Left renal cortex interstitium (tissue), 4 donors: ENCODE measurements at regions not wholly inside any gene's neighbourhood (a gene's known extent, or its start where the extent isn't known, plus 50 kb on each side); places are given as distances from the start of the nearest gene placed in this dataset.

Experiments used
- DNase-seq, 4 donors: peaks; one replicate each; pipeline ENCODE4 v3.0.0-alpha.2; 2013; ENCODE audit warnings: low read depth in 4 of 4, low spot score in 2 of 4, missing footprints in 1 of 4

GRCh38 chr9:134986957-134987356, 69.2 kb upstream of the FCN1 start:
- DNase-seq: no peak

- no peak for DNase-seq
Measured at GRCh38 chr9:134987376-134987775, 69.7 kb upstream of the FCN1 start.

- DNase-seq: no peak
Measured at GRCh38 chr9:134987906-134988700, 70.4 kb upstream of the FCN1 start.

GRCh38 chr9:134988706-134989105, 71.0 kb upstream of the FCN1 start:
- no peak for DNase-seq

DNA sequence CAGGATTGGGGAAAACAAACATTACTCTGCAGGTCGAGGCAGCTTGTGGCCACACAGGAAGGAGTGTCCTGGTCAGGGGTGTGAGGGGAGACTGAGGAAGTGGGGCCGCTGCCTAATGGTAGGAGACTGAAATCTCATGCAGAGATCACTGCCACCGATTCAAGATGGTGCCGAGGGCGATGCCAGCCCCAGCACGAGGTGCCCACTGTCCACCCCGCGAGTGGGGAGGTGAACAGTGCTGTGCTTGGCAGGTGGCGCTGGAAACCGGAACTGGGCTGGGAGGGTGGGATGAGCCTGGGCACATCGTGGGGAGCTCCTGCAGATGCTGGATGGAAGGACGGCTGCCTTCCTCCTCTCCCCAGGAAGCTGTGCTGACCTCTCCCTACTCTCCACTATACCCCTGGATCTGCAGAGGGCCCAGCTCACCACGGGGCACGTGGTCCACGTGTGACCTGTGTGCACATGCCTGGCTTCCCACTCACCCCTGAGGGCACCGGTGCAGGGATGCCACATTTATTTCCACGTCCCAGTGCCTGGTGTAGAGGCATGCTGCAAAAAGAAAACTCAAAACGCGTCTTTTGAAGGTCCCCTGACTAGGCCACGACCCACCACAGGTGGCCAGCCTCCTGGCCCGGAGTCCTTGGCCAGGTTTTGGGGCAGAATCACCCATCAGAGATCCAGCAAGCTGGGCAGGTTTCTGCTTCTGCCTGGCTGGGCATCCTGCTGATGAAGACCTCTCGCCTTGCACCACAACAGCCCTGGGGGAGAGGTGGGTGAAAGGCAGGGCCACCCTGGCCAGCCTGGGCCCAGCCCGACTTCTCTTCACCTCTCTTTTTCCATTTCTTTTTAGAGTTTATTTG, 71.7 kb upstream of the FCN1 start:
- DNase-seq: no peak

DNA sequence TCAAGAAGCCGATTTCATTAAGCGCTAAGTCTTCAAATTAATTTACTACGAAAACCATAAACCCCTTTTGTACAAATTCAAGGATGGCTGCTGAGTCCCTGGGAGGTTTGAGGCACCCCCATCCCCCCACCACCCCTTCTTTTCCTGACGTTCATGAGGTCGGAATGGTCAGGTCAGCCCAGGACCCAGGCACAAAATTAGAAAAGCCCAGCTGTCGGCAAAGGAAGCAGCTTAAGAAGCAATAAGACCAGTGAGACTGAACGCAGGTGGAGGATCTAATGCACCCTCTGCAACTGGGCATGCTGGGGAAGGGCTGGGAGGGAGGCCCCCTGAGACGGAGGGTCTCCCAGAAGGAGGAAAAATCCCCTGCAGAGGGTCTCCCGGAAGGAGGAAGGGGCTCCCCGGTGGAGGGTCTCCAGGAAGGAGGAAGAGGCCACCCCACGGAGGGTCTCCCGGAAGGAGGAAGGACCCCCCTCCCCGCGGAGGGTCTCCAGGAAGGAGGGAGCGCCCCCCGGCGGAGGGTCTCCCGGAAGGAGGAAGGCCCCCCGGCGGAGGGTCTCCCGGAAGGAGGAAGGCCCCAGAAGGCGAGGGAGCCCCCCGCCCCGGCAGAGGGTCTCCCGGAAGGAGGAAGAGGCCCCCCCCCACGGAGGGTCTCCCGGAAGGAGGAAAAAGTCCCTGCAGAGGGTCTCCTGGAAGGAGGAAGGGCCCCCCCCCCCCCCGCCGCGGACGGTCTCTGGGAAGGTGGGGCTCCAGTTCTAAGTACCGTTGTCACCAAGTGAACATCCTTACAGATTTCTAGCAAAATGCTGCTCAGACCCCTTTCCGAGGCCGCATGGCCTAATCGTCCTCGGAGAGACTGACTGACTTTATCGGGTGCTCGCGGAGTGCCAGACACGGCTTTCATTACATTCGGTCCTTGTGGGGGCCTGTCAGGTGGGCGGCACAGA, 74.4 kb upstream of the FCN1 start:
- DNase-seq: no peak

GRCh38 chr9:134992755-134993124, 75.0 kb upstream of the FCN1 start:
- DNase-seq: peak in 2 of 4 donors; percentile 18 to 25

DNA sequence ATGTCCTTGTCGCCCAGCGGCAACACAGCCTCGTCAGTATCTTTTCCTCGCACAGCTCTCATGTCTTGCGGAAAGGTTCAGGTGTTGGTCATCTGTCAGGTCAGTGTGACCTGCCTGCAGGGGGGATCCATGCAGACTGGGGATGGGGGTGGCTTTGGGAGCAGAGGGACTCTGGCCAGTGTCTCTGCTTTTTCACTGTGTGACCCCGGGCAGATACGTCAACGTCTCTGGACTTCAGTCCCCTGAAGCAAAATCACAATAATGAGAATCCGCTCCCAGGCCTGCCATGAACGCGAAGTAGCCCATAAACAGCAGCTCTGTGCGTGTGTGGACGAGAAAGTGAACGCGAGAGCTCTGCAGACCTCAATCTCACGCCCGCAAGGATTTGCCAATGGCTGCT, 75.7 kb upstream of the FCN1 start:
- no peak for DNase-seq

GRCh38 chr9:134993996-134994720, 76.4 kb upstream of the FCN1 start:
- DNase-seq: no peak

- no peak for DNase-seq
Measured at GRCh38 chr9:134994926-134995791, 77.4 kb upstream of the FCN1 start.

DNA sequence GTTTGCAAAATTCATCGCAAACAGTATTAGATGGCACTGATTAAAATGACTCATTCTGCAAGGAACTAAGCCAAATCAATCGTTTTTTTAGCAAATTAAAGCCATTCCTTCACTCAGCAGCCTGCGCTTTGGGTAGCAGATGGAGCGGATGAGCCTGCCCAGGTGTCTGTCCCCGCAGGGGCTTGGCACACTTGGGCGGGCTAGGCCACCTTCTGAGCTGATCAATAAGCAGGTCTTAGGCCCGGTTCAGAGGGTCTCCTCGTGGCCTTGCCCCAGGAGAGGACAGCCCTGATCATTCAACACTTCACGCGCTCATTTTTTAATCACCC, 78.0 kb upstream of the FCN1 start:
- no peak for DNase-seq

- DNase-seq: no peak
Measured at GRCh38 chr9:134996591-134997530, 79.1 kb upstream of the FCN1 start.

- DNase-seq: no peak
Measured at GRCh38 chr9:135000647-135001245, 83.0 kb upstream of the FCN1 start.

DNA sequence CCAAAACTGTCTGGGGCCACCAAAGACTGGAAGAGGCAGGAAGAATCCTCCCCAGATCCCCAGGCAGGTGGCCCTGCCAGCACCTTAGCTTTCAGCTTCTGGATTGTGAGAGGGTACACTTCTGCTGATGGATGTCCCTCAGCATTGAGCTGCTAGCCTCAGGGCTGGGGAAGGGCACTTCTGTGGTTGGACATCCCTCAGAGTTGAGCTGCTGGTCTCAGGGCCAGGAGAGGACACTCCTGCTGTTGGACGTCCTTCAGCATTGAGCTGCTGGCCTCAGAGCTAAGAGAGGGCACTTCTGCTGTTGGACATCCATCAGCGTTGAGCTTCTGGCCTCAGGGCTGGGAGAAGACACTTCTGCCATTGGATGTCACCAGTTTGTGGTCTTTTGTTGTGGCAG, 83.8 kb upstream of the FCN1 start:
- DNase-seq: no peak

DNA sequence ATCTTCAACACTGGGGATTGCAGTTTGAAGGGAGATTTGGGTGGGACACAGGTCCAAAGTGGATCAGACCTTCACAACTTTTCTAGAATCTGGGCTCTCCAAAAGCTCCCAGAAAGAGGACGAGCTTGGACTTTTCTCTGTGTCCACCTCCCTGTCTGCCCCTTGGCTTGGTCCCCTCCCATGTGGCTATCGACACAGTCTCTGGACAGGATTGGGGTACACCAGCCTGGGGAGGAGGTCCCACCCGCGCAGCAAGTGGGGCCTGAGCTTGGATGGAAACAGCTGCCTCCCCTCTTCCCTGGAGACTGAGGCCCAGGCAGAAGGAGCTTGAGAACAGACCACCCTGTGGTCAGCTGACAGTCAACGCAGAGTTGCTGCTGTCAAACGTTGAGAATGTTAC, 84.6 kb upstream of the FCN1 start:
- DNase-seq: no peak

- no peak for DNase-seq
Measured at GRCh38 chr9:135002802-135003201, 84.7 kb upstream of the OLFM1 start.

DNA sequence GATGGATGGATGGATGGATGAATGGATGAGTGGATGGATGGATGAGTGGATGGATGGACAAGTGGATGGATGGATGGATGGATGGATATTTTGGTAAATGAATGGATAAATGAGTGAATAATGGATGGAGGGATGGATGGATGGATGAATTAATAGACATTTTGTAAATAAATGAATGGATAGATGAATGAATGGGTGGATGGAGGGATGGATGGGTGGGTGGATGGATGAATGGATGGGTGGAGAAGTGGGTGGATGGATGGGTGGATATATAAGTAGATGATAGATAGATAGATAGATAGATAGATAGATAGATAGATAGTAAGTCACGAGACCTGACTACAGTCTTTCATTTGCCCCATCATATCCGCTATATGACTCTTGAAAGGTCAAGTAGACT, 82.7 kb upstream of the OLFM1 start:
- DNase-seq: no peak
